SU-DHL-6 (cell line): ENCODE measurements at regions not wholly inside any gene's neighbourhood (a gene's known extent, or its start where the extent isn't known, plus 50 kb on each side); places are given as distances from the start of the nearest gene placed in this dataset.

ENCODE experiments used
- H2AFZ ChIP-seq: fragments of 200-600 bp; sonication (generic); 2 replicates; pipeline ENCODE4 v1.6.1; 2014; ENCODE audit warnings: low read depth, mild to moderate bottlenecking, moderate library complexity, mixed read lengths, antibody characterized with exemption, low read length; ENCODE audit not compliant: severe bottlenecking
- H3F3A ChIP-seq: fragments of 200-600 bp; shearing (Covaris generic); 2 replicates; pipeline ENCODE4 v1.6.0; 2016; ENCODE audit warnings: antibody characterized with exemption, mild to moderate bottlenecking; ENCODE audit not compliant: insufficient read depth
- H3K27ac ChIP-seq: fragments of 200-600 bp; sonication (generic); 2 replicates; pipeline ENCODE4 v1.5.1; 2016; ENCODE audit warnings: low read depth, mild to moderate bottlenecking, low read length, moderate library complexity, mixed read lengths
- H3K27me3 ChIP-seq: fragments of 200-600 bp; sonication (generic), shearing (Covaris generic); 2 replicates; pipeline ENCODE4 v1.6.0; 2014; ENCODE audit warnings: mild to moderate bottlenecking, low read length
- H3K36me3 ChIP-seq: fragments of 200-600 bp; sonication (generic); 2 replicates; pipeline ENCODE4 v1.6.1; 2014; ENCODE audit warnings: mild to moderate bottlenecking, low read length, mixed read lengths
- H3K4me2 ChIP-seq: fragments of 300-600, 200-600 bp; shearing (Covaris generic), sonication (generic); 2 replicates; pipeline ENCODE4 v1.6.0; 2014; ENCODE audit warnings: low read length, low read depth, mild to moderate bottlenecking; ENCODE audit not compliant: poor library complexity, severe bottlenecking
- H3K4me3 ChIP-seq: fragments of 200-600 bp; sonication (generic); 2 replicates; pipeline ENCODE4 v1.5.1; 2014; ENCODE audit warnings: antibody characterized with exemption, low read length, mild to moderate bottlenecking, mixed read lengths; ENCODE audit not compliant: insufficient read depth, poor library complexity, severe bottlenecking
- H3K79me2 ChIP-seq: fragments of 200-600 bp; sonication (generic); 2 replicates; pipeline ENCODE4 v1.6.1; 2014; ENCODE audit warnings: mild to moderate bottlenecking, low read length, moderate library complexity; ENCODE audit not compliant: insufficient read depth
- H3K9ac ChIP-seq: fragments of 200-600 bp; sonication (generic); 2 replicates; pipeline ENCODE4 v1.7.0; 2014; ENCODE audit warnings: mild to moderate bottlenecking, low read length
- H3K9me2 ChIP-seq: fragments of 200-600 bp; sonication (generic); replicated peaks from 2 replicates; pipeline ENCODE4 v1.6.1; 2014; ENCODE audit warnings: low read length; ENCODE audit not compliant: insufficient read depth
- H3K9me3 ChIP-seq: fragments of 200-600 bp; sonication (generic); 2 replicates; pipeline ENCODE4 v1.6.1; 2014; ENCODE audit warnings: low read length, mixed read lengths; ENCODE audit not compliant: insufficient read depth
- H4K20me1 ChIP-seq: fragments of 200-600 bp; sonication (generic); 2 replicates; pipeline ENCODE4 v1.6.1; 2014; ENCODE audit warnings: low read depth, mild to moderate bottlenecking, antibody characterized with exemption, low read length, moderate library complexity, mixed read lengths
- EZH2phosphoT487 ChIP-seq: fragments of 200-600 bp; sonication (generic), shearing (Covaris generic); conservative IDR thresholded peaks from 2 replicates; pipeline ENCODE4 v1.6.1; 2018; ENCODE audit warnings: mild to moderate bottlenecking, antibody characterized with exemption, low read length, moderate library complexity, mixed read lengths
- TF ChIP-seq, protein P1 (sequence below): fragments of 200-600 bp; sonication (generic); IDR thresholded peaks from one replicate; pipeline ENCODE4 v1.5.1; 2017; ENCODE audit warnings: antibody characterized with exemption, mild to moderate bottlenecking, low read length, moderate library complexity; ENCODE audit not compliant: insufficient read depth, poor library complexity, severe bottlenecking

DNA sequence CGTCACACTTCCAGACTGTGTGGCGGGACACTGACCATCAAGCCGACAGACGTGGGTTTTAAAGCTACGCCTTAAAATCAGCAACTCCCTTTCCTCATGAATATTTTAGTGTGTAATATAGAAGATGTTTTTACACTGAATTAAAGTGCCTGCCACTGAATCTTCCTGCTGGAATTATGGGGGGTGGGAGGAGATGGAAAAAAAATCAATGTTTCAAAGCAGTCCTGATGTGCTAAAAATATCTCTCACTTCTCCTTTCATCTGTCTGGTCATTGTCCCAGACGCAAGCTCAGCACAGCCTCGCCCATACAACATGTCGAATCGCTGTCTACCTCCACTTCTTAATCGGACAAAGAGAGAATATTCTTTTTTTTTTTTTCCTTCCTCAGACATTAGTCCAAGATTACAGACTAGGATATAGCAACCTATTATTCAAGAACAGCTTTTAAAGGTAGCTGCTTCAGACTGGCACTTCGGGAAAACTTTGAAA is 165.1 kb upstream of the KLF14 start:
- Histone ChIP-seq H3K9me3 (no peaks in the 10 kb centered on the region), H3K4me3 (no peak overlapping the region), H3K27me3 (no peaks in the 10 kb centered on the region), H3K9ac (no peak overlapping the region), H3K79me2 (no peaks in the 10 kb centered on the region), H2AFZ (no peak overlapping the region), H3K36me3 (no peaks in the 10 kb centered on the region), H3K9me2 (no peaks in the 10 kb centered on the region), H3K27ac (peak overlapping the region; percentile 51), H3K4me2 (peak overlapping the region; percentile 36), H3F3A (peaks cover 15% of the 10 kb centered on the region; the same call in 1 of the 2 replicates), H4K20me1 (no peaks in the 10 kb centered on the region)
- TF ChIP-seq, protein P1, sequence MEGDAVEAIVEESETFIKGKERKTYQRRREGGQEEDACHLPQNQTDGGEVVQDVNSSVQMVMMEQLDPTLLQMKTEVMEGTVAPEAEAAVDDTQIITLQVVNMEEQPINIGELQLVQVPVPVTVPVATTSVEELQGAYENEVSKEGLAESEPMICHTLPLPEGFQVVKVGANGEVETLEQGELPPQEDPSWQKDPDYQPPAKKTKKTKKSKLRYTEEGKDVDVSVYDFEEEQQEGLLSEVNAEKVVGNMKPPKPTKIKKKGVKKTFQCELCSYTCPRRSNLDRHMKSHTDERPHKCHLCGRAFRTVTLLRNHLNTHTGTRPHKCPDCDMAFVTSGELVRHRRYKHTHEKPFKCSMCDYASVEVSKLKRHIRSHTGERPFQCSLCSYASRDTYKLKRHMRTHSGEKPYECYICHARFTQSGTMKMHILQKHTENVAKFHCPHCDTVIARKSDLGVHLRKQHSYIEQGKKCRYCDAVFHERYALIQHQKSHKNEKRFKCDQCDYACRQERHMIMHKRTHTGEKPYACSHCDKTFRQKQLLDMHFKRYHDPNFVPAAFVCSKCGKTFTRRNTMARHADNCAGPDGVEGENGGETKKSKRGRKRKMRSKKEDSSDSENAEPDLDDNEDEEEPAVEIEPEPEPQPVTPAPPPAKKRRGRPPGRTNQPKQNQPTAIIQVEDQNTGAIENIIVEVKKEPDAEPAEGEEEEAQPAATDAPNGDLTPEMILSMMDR, result no peak
- no peak for TF ChIP-seq EZH2phosphoT487

GRCh38 chr7:130899638-130900401 is 165.8 kb upstream of the KLF14 start:
- H3F3A ChIP-seq, result peaks cover 15% of the 10 kb centered on the region; the same call in 1 of the 2 replicates
- H3K36me3 ChIP-seq, result no peaks in the 10 kb centered on the region
- no peaks in the 10 kb centered on the region for H4K20me1 ChIP-seq
- H3K4me2 ChIP-seq, result peak overlapping the region; percentile 36
- no peak overlapping the region for H3K9ac ChIP-seq
- H3K4me3 ChIP-seq, result no peak overlapping the region
- no peaks in the 10 kb centered on the region for H3K27me3 ChIP-seq
- H3K27ac ChIP-seq, result peak overlapping the region; percentile 49
- no peaks in the 10 kb centered on the region for H3K9me2 ChIP-seq
- no peak for TF ChIP-seq EZH2phosphoT487
- TF ChIP-seq, protein P1, result no peak
- no peaks in the 10 kb centered on the region for H3K9me3 ChIP-seq
- H2AFZ ChIP-seq, result no peak overlapping the region
- no peaks in the 10 kb centered on the region for H3K79me2 ChIP-seq

DNA sequence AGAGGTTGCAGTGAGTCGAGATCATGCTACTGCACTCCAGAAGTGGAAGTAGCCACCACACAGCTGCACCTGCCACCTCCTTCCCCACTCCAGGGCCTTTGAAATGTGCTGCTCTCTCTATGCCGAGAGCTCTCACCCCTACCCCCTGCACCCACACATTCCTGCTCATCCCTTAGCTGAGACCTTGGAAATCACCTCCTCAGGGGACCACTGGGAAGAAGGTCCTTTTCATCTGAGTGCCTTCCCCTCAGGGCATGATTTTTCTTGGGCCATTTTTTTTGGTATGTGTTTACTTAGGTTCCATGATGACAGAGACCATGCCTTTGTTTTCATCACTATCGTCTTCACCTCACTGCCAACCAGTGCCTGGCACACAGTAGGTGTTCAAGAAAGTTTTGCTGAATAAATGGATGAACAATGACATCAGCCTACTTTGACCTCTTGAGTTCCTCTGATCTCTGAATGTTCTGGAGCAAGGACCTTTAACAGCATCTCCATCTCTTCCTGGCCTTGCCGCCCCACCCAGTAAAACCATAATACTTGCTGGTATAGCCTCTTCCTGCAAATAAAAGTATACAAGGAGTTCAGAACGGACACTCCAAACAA is 166.6 kb upstream of the KLF14 start:
- no peak overlapping the region for H3K9ac ChIP-seq
- H3F3A ChIP-seq, result peaks cover 15% of the 10 kb centered on the region; the same call in 1 of the 2 replicates
- no peak overlapping the region for H3K4me2 ChIP-seq
- no peak overlapping the region for H2AFZ ChIP-seq
- H3K4me3 ChIP-seq, result no peak overlapping the region
- H3K79me2 ChIP-seq, result no peaks in the 10 kb centered on the region
- H4K20me1 ChIP-seq, result no peaks in the 10 kb centered on the region
- H3K27me3 ChIP-seq, result no peaks in the 10 kb centered on the region
- no peaks in the 10 kb centered on the region for H3K9me2 ChIP-seq
- no peaks in the 10 kb centered on the region for H3K9me3 ChIP-seq
- no peak for TF ChIP-seq EZH2phosphoT487
- TF ChIP-seq, protein P1, result no peak
- H3K27ac ChIP-seq, result no peak overlapping the region
- no peaks in the 10 kb centered on the region for H3K36me3 ChIP-seq
